Right lung (tissue), 2 donors: ENCODE measurements at regions not wholly inside any gene's neighbourhood (a gene's known extent, or its start where the extent isn't known, plus 50 kb on each side); places are given as distances from the start of the nearest gene placed in this dataset.
"Not testable (repeated sequence)": the region's sequence is repeated elsewhere in the genome, so short reads cannot be mapped to it uniquely, and the experiment has no call there.

Experiments
- DNase-seq, 2 donors: peaks; one replicate each; pipeline ENCODE4 v3.0.0-alpha.2; 2013

DNA sequence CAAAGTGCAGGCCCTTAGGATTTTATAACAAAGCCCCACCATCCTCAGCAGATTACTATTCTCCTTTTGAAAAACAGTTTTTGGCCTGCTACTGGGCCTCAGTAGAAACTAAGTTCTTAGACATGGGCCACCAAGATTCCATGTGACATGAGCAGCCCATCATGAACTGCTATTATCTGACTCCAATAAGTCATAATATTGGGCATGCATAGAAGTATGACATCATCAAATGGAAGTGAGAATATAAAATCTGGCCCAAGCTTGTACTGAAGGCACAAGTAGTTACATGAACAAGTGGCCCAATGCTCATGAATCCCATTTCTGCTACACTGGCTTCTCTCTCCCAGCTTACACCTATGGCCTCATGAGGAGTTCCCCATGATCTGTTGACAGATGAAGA is 404.8 kb downstream of the EPHA5 start:
- no peak for DNase-seq

DNA sequence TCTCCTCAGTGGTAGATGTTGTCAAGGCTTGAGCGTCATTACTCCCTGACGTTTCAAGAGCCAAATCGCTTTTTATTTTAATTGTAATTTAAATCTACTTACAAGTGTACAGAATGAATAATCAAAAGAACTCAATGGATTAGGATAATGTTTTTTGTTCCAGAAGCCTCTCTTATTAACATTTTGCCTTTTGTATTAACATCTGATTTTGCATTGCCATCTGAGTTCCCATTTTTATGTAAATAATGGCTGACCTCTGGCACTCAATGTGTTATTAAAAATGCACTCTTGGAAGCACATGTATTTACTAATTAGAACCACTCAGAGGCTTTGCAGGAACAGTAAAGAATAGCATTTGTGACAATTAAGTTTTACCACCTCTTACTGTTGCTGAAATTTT is 411.0 kb downstream of the EPHA5 start:
- no peak for DNase-seq

DNA sequence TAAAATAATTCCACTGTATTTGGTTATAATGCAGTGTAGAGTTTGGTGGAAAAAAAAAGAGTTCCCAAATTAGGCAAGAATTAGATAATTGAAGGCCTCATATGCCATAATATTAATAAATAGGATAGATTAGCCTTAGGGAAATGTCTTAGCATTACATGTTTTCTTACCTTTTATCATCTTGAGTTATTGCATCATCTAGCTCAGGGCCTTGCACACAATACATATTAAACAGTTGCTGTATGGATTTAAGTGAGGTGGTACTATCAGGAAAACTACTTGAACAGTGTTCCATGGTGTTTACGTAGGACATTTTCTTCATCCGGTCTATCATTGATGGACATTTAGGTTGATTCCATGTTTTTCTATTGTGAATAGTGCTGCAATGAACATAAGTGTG is 419.4 kb downstream of the EPHA5 start:
- no peak for DNase-seq

DNA sequence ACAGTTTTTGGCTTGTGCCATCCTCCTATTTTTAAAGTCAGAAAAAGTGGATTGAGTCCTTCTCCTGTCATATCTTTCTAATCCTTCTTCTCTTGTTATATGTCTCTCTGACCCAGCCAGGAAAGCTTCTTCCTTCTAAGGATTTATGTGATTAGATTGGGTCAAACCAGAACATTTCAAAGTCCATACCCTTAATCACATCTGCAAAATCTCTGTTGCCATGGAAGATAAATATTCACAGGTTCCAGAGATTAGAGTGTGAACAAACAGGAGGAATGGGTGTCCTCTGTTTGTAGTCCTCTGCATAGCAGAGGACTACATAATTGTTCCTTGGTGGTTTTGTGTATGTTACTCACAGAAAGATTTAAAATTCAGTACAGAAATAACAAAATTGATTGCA is 421.2 kb downstream of the EPHA5 start:
- no peak for DNase-seq

DNA sequence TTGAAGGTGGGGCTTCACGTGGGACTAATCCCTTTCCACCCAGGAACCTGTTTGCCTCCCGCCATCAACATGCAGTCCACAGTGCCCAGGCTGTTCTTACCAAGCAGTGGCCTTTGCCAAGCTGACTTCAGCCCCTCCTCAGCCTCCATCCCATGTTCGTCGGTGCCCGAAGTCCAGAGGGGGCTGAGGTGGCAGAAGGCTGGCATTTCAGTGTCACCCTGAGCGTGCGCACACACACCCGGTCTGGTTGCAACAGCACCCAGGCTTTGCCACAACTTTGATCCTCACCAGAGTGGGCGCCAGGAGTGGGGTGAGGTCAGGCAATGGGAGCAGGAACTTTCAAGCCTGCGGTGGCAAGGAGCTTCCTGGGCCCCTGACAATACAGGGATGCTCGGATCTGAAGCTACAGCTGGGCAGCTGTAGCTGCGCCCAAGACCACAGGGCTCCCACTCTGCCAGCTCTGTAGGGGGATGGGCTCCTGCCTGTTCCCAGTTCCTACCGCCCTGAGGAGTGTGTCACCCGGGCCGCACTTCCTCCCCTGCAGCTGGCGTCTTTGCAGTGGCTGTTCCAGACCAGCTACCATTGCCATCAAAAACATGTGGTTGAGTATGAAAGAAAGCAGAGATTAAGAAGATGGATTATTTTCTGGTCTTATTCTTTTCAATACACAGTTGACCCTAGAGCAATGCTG is 428.0 kb downstream of the EPHA5 start:
- no peak for DNase-seq

DNA sequence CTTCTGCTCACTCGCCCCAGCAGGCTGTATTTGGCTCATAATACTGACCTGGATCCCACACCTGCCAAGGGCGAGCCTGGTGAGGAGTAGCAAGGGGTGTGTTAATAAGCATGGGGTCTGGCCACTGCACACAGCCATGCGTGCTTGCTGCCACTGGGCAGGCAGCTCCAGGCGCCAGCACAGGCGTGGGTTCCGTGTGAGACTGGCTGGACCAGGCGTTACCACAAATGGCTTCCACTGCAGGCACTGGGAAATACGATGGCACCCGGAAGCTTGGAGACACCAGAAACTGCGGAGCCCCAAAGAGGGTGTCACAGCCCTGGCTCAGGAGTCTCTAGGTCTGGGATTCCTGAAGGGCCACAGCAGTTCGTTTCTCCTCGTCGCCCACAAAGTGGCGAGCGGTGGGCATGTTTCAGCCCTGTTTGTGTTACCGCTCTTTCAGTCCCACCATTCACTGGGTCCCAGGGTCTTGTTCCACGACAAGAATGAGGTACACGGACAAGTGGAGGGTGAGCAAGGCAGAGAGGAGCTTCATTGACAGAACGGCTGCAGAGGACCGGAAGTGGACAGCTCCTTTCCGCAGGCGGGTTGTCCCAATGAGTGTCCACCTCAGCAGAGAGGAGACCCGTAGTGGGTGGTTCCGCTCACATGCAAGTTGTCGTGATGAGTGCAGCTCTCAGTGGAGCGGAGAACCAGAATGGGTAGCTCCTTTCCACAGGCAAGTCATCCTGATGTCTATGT is 428.9 kb downstream of the EPHA5 start:
- no peak for DNase-seq

DNA sequence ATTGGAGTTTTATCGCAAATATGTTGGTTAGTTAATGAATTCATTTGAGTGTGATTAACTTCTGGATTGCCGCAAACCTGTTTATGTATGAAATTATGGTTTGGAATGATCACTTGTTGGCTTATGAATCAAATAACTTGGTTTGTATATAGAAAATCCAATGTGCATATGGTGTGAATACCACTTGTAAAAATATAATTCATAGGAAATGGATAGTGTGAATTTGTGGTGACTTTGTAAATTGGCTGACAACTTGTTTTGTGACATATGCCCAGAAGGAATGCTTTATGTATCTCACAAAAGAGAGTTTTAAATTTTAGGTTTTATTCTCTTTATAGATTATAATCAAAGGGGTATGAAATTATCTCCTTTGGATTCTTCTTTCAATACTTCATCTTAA is 436.2 kb downstream of the EPHA5 start:
- no peak for DNase-seq

DNA sequence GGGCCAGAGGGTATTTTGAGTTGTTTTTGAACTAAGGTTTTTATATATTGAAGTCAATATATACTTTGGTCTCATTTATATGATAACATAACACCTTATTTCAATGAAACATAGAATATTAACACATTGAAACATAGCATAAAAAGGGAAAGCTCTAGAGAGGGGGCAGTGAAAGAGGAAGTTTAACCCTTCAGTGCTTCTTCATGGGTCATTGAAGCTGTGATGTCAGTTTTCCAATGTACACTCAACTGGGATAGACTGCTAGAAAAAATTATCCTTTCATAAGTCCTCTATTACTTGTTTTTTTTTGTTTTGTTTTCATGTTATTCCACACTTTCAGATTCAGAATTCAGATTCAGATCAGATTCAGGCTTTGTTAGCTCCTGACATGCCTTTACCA is 442.7 kb downstream of the EPHA5 start:
- DNase-seq: no peak

DNA sequence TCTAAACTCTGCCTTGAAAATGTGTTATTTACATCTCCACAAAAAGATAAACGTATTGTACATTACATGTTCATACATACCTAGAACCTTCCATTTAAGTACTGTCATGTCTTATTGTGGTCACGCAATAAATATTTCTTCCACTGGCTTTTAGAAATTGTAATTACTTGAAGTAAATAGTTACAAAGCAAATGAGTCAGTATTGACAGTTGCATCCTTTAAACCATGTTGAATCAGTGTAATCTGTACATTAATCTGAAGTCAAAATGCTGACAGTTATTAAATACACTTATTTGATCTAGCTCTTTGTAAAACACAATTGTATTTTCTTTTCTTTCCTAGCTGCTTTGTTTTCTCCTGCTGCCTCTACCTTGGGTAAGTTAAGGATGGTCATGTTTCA is 446.7 kb downstream of the EPHA5 start:
- DNase-seq: no peak

DNA sequence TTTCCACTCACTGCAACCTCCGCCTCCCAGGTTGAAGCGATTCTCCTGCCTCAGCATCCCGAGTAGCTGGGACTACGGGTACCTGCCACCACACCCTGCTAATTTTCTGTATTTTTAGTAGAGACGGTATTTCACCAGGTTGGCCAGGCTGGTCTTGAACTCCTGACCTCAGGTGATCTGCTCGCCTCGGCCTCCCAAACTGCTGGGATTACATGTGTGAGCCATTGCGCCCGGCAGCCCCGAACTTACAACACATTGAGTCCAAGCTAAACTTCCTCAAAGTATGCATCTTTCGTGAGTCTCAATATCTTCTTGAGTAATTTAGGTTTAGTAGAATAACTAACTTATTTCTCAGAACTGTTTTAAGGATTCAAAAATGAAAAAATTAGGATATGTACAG is 447.2 kb downstream of the EPHA5 start:
- not testable (repeated sequence) for DNase-seq

DNA sequence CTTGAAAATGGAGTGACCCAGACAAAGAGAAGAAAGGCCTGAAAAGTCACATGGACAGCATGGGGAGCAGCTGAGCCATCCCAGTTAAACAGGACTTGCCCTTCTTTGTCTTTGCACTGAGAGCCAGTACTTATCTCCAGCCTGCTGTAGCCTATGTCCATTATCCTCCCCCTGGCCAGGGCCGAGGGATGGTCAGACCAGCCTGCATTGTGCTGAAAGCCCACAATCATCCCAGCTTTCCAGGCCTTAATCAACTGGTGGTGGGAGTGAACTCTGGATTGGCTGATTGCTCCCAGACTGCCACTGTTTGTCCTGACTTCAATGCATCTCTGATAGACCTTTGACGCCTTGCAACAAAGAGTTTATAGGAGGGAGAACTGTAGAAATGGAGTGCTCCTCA is 453.1 kb downstream of the EPHA5 start:
- no peak for DNase-seq

DNA sequence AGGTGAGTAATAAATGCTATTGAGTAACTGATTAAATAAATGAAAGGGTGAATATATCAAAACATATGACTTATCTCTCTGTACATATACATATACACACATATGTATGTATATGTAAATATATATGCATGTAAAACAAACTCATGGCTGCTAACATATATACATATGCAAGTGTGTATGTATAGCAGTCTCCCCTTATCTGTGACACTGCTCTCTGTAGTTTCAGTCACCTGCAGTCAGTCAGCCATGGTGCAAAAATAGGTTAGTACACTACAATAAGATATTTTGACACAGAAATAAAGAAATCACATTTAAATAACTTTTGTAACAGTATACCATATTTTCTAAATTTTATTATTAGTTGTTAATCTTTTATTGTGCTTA is 467.4 kb downstream of the EPHA5 start:
- no peak for DNase-seq

DNA sequence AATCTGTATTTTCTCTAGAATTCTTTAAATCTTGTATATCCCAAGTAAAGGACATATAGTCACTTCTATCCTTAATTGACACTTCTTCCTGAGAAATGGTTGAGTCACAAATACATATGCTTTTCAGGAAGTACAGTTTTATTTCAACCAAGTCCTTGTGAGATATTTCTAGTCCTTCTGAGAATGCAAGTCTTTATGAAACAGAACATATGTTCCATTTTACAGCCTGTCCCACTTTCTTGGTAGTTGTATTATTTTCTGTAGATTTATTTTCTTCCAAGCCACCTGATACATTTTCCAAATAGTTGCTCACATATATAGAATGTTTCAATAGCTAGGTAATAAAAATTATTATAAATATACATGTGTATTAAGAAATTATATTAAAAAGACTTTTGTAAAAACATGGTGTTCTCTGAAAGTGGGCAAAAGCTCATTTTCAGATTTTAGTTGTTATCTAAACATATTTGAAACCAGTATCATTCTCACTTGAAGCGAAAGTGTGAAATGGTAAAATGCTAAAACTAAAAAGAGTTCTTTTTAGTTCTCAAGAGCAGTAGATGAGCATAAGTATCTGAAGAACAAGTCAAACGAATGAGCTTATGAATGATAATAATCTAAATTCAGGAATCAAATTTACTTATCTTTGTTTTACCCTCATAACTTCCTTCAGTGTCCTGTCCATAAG is 468.0 kb downstream of the EPHA5 start:
- no peak for DNase-seq

DNA sequence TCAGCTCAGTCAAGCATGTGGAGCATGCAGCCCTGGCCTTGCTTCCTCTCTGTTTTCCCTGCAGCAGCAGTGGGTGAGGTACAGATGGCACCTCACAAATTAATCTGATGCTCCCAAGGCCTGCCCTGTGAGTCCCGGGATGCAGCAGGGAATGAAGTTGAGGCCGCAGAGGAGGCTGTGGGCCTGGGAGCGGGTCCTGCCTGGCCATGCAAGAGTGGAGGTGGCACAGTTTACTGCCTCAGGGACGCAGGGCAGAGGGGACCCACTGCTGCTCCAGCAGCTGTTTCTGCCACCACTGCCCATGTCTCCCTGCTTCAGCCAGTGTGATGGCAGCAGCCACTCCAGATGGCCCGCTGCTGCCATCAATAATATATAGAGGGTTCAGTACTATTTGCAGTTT is 474.6 kb downstream of the EPHA5 start:
- DNase-seq: no peak

DNA sequence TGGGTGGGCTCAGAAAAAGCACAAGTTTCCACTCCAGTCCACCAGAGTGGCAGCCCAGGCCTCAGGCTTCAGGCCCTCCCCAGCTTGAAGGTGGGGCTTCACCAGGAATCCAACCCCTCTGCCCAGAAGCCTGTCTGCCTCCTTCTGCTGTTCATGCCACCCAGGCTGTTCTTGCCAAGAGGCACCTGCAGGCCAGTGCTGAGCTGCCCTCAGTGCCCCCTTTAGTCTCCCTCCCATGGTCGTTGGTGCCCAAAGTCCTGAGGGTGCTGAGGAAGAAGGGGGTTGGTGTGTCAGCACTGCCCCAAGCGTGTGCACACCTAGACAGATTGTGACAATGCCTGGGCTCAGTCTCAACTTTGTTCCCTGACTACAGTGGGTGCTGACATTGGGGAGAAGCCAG is 475.3 kb downstream of the EPHA5 start:
- DNase-seq: no peak

DNA sequence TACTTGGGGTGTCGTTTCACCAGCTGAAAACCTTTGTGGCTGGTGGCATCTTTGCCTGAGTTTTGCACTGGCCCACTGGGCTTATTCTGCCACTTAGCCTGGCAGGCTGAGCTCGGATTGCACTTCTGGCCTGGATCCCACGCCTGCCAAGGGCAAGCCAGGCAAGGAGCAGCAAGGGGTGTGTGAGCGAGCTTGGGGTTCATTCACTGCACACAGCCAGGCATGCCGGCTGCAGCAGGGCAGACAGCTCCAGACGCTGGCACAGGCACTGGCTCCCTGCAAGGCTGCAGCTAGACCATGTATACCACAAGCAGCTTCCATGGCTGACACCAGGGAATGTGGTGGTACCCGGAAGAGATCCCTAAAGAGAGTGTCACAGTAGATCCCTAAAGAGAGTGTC is 476.3 kb downstream of the EPHA5 start:
- DNase-seq: no peak

DNA sequence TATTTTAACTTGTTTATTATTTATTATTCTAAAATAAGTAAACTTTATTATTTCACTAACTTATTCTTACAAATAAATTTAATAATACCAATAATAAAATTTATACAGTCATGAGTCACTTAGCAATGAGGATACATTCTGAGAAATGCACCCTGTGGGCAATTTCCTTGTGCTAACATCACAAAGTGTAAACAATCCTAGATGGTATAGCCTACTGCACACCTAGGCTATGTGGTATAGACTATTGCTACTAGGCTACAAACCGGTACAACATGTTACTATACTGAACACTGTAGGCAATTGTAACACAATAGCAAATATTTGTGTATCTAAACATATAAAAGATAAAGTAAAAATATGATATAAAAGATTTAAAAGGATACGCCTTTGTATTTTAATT is 479.5 kb downstream of the EPHA5 start:
- no peak for DNase-seq

DNA sequence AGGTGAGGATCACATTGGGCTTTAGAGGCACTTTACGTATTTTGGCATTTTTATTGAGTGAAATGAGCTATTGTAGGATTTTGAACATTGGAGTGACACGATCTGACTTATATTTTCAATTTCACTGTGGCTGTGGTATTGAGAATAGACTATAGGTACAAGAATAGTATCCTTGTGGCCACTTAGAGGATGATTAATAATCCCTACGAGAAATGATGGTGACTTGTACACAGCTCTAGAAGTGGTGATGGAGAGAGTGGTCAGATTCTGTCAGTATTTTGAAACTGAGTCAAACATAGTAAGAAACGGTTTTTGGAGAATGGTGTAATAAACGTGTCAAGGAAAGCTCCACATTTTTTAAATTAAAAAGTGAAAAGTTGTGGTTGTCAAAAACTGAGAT is 494.7 kb downstream of the EPHA5 start:
- DNase-seq: no peak

DNA sequence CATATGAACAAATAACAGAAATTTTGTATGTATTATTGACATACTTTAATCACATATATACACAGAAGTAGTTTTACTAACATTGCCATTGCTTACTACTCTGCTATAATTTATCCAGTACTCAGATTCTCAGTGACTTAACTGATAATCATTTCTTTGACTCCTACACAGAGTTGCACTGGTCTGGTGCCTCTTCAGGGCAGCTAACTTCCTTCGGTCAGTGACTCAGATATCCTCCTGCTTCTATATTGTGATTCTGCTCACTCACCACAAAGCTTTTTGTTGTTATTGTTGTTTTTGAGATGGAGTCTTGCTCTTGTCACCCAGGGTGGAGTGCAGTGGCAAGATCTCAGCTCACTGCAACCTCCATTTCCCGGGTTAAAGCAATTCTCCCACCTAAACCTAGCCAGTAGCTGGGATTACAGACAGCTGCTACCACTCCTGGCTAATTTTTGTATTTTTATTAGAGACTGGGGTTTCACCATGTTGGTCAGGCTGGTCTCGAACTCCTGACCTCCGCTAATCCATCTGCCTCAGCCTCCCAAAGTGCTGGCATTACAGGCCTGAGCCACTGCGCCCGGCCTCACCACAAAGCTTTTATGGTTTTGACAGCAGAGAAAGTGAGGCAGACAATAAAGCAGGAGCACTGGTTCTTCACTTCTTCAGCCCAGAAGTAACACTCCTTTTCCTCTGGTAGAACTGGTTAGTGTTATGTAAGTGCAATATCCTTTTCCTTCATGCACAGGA is 499.3 kb downstream of the EPHA5 start:
- DNase-seq: no peak

DNA sequence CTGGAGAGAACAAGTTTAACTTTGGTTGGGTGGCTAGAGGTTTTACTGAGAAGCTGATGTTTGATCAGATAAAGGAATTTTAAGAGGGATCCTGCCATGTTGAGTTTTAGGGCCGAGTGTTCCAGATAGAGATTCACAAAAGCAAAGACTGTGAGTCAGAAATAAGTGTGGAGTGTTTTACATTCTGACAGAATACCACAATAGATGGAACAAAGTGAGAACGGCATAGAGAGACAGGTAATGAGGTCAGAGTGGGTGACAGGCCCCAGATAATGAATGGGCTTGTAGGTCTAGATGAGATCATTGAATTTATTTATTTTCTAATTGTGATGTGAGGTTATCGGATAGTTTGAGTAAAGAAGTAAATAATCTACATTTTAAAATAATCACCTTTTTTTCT is 502.6 kb downstream of the EPHA5 start:
- no peak for DNase-seq

DNA sequence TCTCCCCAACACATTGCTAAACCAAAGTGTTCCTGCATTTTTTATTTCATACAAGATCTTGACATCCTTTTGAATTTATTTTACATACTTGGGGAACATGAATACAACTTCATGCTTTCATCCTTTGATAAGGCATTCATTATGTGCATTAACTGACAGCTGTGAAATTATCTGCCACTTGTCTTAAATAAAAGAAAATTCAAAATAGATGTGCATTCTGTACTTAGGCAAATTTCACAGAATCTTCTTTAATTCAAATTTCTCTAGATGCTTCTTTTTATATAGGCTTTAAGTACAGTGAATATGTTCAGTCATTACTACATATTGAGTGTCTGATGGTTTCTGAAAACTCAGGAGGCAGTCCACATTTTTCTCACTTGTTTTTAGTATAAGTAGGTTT is 518.1 kb downstream of the EPHA5 start:
- no peak for DNase-seq

DNA sequence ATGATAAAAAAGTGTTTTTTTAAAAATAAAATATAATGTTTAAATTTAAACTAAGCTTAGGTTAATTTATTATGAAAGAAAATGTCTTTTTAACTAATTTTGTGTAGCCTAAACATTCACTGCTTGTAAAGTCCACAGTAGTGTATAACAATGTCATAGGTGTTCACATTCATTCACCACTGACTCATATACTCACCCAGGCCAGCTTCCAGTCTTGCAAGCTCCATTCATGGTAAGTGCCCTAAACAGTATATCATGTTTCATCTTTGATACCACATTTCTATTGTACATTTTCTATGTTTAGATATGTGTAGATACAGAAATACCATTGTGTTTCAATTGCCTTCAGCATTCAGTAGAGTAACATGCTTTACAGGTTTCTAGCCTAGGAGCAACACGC is 530.3 kb downstream of the EPHA5 start:
- no peak for DNase-seq

DNA sequence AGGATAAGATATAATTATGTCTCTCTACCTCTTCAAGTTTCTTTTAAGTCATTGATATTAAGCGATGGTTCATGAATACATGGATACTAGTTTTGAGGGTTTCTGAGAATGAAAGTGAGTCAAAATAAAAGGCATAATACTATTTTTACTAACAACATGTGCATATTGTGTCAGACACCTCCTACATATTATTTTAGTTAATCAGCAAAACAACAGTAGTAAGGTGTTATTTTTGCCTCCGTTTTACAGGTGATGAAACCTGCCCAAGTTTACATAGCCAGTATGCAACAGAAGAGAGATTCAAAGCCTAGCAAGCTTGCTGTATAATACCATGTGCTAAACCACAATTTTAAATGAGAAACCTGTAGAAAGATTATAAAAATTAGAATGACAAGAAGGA is 544.1 kb downstream of the EPHA5 start:
- no peak for DNase-seq
